ENCODE measurements at regions not wholly inside any gene's neighbourhood (a gene's known extent, or its start where the extent isn't known, plus 50 kb on each side); places are given as distances from the start of the nearest gene placed in this dataset.
A peak's percentile ranks its signal among the peaks of the same experiment; 100 is the strongest.
"Not testable (repeated sequence)": the region's sequence is repeated elsewhere in the genome, so short reads cannot be mapped to it uniquely, and the experiment has no call there.

GRCh38 chr11:29251738-29252137 lies 765.1 kb downstream of the KCNA4 start:
- DNase-seq (ENCODE audit: low spot score), result no peak

DNA sequence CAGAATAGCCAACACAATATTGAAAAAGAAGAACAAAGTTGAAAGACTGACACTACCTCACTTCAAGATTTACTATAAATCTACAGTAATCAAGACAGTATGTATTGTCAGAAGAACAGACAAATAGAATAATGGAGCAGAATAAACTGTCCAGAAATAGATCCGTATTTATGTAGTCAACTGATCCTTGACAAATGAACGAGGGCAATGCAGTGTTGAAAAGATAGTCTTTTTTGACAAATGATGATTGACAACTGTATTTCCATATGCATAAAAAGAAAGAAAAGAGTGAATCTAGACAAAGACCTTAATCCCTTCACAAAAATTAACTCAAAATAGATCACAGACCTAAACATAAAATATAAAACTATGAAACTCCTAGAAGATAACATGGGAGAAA lies 767.1 kb downstream of the KCNA4 start:
- no peak for DNase-seq (ENCODE audit: low spot score)

DNA sequence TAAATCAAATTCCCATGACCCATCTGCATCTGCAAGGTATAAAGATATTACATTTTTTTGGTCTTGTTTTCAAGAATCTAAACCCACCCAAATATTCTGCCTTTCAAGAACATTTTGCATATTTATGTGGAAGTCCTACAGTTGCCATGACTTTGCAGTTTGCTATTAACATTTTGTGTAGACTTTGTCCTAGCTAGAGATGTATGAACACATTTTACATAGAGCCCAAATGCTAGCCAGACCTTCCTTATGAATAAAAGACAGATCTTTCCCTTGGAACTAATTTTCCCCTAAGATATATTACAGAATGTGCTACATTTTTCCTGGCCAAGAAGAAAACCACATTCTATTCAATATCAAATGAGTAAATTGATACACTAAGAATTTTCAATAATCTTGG lies 772.5 kb downstream of the KCNA4 start:
- DNase-seq (ENCODE audit: low spot score), result no peak

DNA sequence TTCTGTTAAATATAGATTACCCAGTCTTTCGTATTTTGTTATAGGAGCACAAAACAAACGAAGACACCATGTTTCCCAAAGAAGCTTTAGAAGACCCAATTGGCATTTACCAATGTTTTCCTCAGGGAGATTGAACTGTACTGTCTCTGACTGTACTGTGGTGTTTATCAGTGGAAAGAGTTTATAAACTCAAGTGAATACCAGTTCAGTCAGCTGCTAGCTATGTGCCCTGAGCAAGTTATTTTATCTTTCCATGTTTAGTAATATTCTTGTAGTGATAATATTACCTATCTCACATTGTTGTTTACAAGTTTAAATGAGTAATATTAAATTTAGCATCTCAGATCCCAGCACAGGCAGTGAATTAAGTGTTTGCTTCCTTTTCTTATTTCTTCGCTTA lies 773.2 kb downstream of the KCNA4 start:
- no peak for DNase-seq (ENCODE audit: low spot score)

- DNase-seq (ENCODE audit: low spot score), result no peak
These were observed 784.8 kb downstream of the KCNA4 start for GRCh38 chr11:29231991-29232390.

- DNase-seq (ENCODE audit: low spot score), result no peak
These were observed 785.2 kb downstream of the KCNA4 start for GRCh38 chr11:29231586-29231985.

GRCh38 chr11:29227811-29228210 lies 789.0 kb downstream of the KCNA4 start:
- DNase-seq (ENCODE audit: low spot score), result peak; percentile 55

DNA sequence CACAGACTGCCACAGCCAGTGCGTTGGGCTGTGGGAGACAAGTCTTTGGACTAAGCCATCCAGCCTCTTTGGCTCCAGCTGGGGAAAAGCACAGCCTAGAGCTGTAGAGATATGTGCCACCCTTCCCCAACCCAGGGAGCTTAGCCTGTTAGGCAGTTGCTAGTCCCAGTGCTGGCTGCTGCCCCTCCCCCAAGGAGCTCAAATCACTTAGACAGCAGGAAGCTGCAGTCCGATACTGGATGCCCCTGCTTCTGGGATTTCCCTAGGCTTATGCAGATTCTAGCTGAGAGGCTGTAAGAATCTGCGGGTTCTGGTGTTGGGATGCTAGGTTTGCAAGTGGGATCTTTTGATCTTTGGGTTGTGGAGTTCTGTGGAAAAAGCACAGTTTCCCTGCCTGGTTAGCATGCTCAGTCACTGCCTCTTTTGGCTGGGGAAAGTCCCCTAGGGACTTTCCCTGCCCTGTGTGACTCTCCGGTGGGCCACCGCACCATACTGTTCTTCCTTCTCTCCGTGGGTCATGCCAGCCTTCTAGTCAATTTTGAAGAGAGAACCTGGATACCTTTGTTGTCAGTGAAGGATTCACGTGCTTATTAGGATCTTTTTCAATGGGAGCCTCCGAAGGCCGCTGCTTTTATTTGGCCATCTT lies 792.0 kb downstream of the KCNA4 start:
- no peak for DNase-seq (ENCODE audit: low spot score)

DNA sequence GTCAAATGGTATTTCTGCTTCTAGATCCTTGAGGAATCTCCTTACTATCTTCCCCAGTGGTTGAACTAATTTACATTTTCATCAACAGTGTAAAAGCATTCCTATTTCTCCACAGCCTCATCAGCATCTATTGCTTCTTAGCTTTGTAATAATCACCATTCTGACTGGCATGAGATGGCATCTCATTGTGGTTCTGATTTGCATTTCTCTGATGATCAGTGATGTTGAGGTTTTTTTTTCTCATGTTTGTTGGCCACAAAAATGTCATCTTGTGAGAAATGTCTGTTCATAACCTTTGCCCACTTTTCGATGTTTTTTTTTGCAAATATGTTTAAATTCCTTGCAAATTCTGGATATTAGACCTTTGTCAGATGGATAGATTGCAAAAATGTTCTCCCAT lies 797.3 kb downstream of the KCNA4 start:
- not testable (repeated sequence) for DNase-seq (ENCODE audit: low spot score)

- DNase-seq (ENCODE audit: low spot score), result no peak
These were observed 798.9 kb downstream of the KCNA4 start for GRCh38 chr11:29217901-29218300.

GRCh38 chr11:29214833-29215232 lies 802.0 kb downstream of the KCNA4 start:
- DNase-seq (ENCODE audit: low spot score), result no peak

GRCh38 chr11:29211202-29211601 lies 805.6 kb downstream of the KCNA4 start:
- DNase-seq (ENCODE audit: low spot score), result no peak

- no peak for DNase-seq (ENCODE audit: low spot score)
These were observed 806.4 kb downstream of the KCNA4 start for GRCh38 chr11:29210426-29210825.

DNA sequence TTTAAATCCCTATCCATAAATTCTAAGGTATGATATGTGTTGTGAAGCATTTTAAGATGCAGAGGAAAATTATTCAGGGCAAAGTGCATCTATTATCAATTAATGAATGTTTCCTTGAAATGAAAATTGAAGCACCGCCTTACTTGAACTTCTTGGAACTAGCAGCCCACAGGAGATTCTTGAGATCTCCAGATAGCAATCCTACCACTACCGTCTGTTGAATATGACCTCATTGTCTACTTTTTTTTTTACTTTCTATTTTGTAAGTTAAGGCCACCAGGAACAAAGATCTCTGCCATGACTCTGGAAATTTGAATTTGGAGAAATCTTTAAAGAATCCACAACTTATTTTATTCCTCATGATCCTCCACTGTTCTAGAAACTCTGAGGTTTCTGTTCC lies 808.7 kb downstream of the KCNA4 start:
- no peak for DNase-seq (ENCODE audit: low spot score)

- DNase-seq (ENCODE audit: low spot score), result peak; percentile 2
These were observed 815.9 kb downstream of the KCNA4 start for GRCh38 chr11:29200791-29201562.

DNA sequence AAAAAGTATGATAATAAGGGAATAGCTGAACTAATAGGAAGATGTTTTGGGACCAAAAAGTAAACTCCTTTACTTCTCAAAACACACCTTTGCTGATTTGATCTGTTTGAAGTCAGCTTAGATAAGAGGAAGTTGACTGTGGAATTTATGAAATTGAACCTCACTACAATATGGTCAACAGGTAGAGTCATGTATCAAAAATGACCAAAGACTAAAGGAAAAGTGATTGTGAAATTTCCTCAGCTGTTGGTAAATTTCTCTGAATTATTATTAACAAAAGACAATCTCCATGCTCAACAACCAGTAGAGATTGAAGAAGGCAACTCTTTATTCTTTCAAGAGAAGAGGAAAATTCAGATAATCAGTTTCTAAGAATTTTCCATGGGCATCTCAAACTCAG lies 826.5 kb downstream of the KCNA4 start:
- DNase-seq (ENCODE audit: low spot score), result no peak

DNA sequence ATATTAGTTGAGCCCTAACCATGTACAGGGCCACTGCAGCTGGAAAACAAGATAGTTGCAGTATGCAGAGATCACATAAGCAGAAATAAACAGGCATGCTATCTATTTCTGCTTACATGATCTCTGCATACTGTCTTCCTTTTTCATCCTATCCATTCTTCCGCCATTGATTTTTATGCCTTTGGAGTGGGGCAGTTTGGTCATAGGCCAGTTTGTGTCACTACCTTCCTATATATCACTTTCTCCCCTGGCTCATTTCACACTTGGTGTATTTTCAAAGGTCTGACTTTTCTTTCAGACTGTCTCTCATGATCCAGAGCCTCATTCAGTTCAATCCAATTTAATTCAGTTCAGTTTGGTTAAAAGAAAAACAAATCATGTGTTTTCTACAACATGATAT lies 829.6 kb downstream of the KCNA4 start:
- DNase-seq (ENCODE audit: low spot score), result no peak

DNA sequence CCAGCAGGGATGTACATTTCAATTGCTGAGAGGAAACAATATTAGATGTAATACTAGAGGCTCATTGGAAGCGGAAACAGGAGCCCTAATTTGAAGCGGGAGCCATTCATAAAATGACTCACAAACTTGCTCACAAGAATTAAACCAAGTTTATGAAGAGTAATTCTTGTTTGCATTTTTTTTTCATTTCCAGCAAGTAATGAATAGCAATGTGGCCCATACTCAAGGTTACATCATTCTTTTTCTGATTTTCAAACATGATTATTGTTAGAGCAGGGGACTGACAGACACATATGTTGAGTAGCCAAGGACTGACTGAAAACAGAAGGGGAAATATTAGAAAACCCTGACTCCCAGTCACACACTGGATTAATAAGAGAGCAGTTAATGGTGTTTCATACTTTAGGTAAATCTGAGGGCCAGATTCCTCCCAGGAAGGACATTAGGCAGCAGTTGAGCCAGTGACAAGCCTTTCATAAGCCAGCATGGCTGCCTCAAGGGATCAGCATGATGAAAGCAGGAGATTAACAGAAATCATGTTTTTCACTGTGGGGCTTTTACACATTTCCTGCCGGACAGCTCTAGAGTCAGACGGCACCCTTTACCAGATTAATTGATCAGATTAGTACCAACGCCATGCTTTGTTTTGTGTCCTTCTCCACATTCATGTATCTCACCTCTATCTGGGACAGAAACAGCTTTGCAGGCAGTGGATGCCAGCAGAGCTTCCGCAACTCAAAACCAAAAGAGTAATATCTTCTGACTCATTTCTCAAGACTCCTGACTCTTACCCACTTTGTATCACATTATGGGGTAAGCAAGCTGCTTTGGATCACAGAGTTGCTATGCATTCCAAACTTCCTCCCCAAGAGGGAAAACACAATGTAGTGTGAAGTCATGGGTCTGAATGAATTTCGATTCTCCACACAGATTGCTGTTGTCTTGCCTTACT lies 831.6 kb downstream of the KCNA4 start:
- DNase-seq (ENCODE audit: low spot score), result no peak

DNA sequence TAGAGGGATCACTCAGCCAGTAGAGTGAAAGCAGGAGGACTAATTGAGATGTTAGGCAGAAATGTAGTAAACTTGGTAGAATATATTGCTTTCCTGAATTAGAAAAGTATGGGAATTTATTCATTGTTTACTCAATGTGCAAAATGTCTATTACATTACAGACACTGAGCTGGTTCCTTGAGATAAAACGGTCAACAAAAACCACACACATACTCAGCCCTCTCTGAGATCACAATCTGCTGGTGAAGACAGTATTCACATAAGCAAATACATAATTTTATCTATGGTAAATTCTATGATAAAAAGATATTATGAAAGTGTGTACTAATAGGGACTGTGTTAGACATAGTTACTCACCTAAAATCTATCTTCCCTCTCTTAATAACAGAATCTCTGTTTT lies 833.5 kb downstream of the KCNA4 start:
- DNase-seq (ENCODE audit: low spot score), result no peak

GRCh38 chr11:29173660-29174062 lies 843.2 kb downstream of the KCNA4 start:
- no peak for DNase-seq (ENCODE audit: low spot score)

- DNase-seq (ENCODE audit: low spot score), result no peak
These were observed 845.4 kb downstream of the KCNA4 start for GRCh38 chr11:29171360-29171950.

GRCh38 chr11:29166306-29166705 lies 850.5 kb downstream of the KCNA4 start:
- no peak for DNase-seq (ENCODE audit: low spot score)

Data from Ammon's horn (tissue), 1 donor.